ENCODE measurements at regions not wholly inside any gene's neighbourhood (a gene's known extent, or its start where the extent isn't known, plus 50 kb on each side); places are given as distances from the start of the nearest gene placed in this dataset.
"Not testable (repeated sequence)": the region's sequence is repeated elsewhere in the genome, so short reads cannot be mapped to it uniquely, and the experiment has no call there.

DNA sequence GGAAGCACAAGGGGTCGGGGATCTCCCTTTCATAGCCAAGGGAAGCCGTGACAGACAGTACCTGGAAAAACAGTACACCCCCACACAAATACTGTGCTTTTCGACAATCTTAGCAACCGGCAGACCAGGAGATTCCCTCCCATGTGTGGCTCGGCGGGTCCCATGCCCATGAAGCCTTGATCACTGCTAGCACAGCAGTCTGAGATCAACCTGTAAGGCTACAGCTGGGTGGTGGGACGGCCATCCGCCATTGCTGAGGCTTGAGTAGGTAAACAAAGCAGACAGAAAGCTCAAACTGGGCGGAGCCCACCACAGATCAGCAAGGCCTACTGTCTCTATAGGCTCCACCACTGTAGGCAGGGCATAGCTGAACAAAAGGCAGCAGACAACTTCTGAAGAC lies 180.2 kb upstream of the SOX6 start:
- DNase-seq (ENCODE audit: low spot score): no peak

DNA sequence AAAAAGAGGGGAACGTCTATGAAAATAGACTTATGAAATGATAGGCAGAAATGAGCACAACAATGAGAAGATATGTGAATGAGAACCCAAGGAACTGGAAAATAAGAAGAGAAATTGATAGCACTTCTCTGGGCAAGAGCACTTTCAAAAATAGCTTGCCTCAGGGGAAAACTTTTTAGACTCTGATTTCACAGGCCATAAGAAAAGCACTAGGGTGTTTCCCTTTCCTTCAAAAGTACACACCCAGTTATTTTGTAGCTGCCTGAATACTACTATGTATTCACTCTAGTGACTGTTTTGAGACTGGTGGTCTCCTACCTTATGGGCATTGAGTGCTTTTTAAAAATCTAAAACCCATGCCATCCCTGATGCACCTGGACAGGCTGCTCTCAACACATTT lies 172.3 kb upstream of the SOX6 start:
- DNase-seq (ENCODE audit: low spot score): no peak

DNA sequence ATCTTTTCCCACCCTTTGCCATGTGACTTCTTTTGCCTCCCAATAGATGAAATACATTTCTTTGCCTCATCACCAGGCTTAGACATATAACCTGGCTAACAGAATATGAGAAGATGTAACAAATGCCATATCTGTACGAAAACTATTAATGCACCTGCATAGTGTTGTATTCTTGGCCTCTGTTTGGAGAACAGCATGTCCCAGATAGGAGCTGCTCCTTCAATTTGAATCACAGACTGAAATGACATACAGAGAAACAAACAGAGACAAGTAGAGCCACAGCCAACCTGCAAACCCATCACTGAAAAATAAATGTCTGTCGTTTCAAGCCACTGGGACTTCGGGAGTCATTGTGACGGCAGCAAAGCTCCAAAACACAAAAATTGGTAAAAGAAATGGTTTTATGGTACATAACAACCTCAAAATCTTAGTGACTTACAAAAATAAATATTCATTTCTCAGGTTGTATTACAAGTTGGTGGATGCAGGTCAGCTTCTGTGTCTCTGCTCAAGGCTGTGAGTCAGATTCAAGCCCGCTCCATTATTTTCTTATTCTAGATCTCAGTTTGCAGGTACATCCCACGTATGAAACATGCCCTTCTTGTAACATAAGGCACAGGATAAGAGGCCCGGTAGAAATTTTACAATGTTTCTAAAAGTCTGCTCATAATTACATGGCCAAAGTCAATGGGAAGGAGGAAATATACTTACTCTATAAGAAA lies 171.3 kb upstream of the SOX6 start:
- DNase-seq (ENCODE audit: low spot score): no peak

DNA sequence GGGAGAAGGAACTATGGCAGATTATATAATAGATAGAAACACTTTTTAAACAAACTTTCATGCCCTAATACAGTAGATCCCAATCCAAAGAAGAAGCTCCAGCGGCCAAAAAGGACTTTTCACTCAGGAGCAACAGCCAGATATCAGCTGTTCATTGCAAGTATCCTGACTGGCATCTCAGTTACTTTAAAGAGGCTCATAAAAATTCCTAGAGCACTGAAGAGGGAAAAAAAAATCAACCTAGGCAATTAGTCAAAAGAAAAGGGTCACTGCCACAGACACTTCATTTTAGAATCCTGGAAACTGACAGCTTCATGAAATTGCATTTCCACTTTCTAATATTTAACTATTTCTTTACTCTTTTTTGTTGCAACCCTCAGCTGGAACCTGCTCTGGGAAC lies 170.6 kb upstream of the SOX6 start:
- no peak for DNase-seq (ENCODE audit: low spot score)

DNA sequence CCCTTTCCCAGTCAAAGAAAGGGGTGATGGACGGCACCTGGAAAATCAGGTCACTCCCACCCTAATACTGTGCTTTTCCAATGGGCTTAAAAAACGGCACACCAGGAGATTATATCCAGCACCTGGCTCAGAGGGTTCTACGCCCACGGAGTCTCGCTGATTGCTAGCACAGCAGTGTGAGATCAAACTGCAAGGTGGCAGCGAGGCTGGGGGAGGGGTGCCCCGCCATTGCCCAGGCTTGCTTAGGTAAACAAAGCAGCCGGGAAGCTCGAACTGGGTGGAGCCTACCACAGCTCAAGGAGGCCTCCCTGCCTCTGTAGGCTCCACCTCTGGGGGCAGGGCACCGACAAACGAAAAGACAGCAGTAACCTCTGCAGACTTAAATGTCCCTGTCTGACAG lies 164.4 kb upstream of the SOX6 start:
- DNase-seq (ENCODE audit: low spot score): not testable (repeated sequence)

DNA sequence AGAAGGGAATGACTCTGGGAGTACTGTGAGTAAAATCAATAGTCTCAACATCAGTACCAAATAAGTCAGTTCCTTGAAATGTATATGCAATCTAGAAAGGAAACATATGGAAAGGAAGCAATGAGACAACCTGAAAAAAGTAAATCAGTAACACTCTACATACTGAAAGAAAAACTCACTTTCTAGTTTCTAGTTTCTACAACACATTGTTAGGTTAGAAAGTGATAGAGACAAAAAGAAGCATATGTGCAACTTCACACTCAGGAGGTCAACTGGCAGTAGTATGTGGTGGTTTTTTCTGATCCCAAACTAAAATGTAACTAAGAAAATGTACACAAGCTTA lies 156.5 kb upstream of the SOX6 start:
- DNase-seq (ENCODE audit: low spot score): no peak

DNA sequence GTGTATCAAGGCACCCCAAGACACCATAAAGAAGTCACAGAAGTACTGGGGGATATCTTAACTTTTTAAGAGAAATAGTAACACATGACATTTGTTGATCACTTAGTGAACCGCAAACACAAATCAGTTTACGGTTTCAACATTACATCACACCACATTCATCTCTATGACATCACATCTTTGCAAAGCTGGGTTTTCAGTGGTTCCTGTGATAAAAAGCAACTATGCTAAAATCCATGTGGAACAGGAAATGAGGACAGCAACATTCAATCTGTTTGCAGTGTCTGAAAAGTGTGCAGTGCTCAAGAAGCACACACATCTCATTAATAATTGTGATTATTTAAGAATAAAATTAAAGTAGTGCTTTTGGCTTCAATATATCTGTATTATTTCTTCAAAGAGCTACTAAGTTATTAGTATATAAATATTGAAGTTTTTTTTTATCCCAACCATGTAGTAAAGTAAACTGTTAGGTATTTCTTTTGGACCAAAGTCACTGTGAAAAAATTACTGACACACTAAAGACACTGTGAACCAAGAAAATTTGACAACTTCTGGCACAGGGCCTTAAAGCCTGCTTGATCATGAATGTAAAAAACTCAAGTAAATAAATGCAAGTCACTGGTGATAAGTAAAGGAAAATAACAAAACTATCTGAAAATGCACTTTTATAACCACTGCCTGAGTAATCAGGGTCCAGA lies 156.0 kb upstream of the SOX6 start:
- no peak for DNase-seq (ENCODE audit: low spot score)

DNA sequence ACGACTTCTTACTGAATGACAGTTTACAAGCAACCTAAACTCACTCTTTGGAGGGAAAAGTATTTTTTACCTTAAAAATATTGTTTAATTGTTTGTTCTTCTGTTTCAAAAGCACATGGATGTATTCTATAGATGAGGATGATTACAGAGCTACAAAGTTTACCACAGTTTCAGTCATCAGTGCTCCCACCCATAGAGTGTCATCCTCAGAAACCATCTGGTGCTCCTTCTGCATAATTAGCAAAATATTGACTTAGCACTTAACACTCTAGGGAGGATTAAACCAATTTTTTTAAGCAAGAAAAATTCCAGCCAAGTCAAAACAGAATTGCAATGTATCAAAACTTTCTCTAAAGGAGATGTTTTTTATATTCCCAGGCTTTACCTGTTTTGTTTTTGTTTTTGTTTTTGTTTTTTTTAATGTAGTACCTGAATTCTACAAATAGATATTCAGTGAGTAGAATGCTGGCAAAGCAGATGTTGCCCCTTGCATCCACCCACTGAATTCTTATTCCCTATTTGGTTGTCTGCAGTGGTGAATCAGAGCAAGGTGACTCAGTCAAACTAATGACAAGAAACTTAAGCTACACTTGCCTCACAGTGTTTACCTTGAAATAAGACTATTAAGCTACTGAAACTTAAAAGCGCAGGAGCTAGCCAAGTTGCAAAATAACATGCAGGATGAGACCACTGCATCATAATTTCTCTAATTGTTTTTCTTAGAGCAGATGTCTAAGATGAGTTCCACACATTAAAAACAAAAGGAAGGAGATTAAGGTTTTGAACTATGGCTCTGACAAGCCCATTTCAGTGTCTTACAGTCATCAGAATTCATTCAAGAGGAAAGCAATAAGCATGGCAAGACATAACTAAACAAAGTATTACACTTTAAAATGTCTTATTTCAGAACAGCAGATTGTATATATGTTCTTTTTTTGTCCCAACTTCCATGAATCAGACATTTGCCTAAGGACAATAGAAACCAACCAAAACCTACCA lies 155.1 kb upstream of the SOX6 start:
- no peak for DNase-seq (ENCODE audit: low spot score)

DNA sequence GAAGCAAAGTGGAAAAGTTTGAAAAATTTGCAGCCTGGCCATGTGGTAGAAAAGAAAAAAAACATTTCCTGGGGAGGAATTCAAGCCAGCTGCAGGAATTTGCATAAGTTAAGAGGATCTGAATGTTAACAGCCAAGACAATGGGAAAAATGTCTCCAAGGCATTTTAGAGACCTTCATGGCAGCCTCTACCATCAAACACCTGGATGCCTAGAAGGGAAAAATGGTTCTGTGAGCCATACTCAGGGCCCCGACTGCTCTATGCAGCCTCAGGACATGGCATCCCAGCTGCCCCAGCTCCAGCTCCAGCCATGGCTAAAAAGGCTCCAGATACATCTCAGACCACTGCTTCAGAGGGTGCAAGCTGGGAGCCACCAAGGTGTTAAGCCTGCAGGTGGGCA lies 149.1 kb upstream of the SOX6 start:
- no peak for DNase-seq (ENCODE audit: low spot score)

DNA sequence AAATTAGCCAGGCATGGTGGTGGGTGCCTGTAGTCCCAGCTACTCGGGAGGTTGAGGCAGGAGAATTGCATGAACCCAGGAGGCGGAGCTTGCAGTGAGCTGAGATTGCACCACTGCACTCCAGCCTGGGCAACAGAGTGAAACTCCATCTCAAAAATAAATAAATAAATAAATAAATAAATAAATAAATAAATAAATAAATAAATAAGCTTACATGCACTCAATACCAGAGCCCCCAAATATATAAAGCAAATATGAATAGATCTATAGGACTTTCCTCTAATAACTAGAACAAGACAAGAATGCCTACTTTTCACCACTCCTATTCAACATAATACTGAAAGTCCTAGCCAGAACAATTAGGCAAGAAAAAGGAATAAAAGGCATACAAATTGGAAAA lies 147.5 kb upstream of the SOX6 start:
- not testable (repeated sequence) for DNase-seq (ENCODE audit: low spot score)

DNA sequence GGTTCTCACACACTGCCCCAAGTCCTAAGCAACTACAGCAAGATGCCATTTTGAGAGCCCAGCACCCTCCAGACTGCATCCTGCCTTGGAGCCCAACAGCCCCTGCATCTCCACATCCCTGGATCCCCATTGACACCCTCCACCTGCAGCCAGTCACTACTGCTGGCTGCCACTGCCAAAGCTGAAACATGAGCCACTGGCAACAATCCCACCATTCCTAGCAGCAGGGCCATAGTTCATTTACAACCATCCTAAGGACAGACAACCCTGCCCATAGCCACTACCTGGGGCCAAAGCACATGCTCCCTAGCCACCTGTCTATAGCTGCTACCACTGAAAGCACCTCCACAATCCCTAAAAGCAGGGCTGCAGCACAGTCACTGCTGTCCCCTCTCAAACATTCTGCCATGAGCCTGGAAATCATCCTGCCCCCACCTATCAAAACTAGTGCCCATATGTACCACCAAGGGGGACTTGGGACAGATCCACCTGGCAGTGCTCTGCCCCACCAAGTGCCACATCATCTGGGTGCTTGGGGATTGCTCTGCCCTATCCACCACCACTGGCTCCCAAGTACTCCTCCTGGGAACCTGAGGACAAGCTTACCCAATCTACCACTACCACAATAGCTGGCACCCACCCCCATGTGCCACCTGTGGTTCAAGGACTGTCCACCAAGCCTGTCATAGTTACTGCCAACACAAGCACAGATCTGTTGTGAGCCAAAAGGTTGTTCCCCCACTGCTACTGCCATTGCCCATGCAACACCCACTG lies 138.8 kb upstream of the SOX6 start:
- DNase-seq (ENCODE audit: low spot score): no peak

DNA sequence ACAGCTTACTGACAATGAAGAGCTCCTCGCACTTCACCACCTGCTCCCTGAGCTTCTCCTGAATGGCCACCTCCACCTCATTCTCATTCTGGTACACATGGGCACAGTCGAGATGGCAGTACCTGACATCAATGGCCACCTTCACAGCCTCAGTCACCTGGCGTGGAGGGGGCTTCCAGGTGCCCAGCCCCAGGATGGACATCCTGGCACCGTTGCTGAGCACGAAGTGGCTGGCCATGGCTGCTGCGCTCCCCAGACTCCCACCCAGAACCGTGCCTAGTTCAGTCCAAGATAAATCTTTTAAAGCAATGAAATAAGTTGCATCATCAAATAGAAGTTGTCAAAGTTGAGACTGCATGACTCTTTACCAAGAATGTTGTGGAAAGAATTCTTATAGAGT lies 128.1 kb upstream of the SOX6 start:
- no peak for DNase-seq (ENCODE audit: low spot score)

DNA sequence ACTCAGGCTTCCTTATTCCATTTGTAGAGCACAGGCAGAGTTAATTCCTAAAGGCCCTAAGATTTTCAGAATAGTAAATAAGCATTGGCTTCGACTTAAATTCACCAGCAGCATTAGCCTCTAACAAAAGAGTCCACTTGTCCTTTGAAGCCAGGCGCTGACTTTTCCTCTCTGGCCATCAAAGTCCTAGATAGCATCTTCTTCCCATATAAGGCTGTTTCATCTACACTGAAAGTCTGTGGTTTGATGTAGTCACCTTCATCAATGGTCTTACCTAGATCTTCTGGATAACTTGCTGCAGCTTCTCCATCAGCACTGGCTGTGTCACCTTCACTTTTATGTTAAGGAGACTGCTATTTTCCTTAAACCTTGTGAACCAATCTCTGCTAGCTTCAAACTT lies 118.3 kb upstream of the SOX6 start:
- DNase-seq (ENCODE audit: low spot score): no peak

DNA sequence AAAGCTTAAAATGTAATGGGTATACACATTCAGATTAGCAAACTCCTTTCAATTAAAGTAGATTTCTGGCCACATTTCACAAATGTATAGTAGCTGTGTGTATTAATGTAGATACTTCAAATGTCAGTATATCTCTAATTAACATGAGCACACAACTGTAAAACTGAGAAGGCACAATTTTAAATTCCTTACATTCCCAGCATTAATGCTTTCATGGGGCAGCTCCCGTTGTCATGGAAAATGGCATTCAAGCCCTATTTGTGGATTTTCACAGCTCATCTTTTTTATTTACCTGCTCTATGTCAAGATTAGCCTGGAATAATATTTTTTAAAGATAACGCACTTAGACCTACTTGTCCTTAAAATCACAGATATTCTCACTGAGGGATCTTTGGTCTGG lies 113.6 kb upstream of the SOX6 start:
- no peak for DNase-seq (ENCODE audit: low spot score)

DNA sequence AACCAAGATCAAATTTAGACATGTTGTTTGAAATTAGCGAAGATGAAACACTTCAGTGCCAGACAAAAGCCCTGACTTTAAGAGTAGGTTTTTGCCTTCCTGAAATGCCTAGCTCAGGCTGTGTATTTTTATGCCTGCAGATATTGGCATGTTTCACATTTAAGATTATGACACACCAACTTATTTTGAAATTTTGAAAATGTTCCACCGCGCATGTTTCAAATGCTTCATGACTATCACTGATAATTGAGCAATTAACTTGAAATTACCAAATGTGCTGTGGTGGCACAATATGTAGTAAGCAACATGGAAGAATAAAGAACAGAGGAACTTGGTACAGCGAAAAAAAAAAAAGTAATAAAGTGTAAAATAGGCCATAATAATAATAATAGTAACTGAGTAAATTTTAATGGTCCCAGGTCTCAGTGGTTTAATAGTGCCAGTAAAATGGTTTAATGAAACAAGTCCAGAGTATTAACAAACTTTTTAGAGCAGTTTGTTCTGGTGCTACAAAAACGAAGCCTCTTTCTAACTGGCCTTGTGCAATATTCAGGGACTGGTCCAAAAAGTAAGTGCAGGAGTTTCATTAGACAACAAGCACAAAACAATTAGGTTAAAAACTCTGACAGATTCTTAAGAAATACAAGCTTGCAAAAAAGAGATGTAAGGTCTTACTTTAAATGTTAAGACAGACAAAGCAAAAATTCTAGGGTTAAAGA lies 112.5 kb upstream of the SOX6 start:
- DNase-seq (ENCODE audit: low spot score): no peak

DNA sequence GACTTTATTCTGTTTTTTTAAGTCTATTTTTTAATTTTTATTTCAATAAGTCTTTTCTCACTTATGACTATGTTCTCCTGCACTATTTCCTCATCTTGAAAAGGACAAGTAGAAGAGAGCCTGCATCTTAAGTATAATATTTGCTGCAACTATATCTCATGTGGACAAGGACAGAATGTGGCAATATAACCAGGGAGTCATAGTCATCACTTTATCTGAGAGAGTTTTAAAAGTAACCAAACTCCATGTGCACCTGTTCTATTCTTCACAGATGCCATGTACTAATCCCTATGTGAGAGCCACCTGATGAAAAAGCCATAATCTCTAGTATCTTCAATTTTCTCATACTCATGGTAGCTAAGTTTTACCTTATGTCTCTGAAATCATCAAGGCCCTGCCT lies 104.2 kb upstream of the SOX6 start:
- DNase-seq (ENCODE audit: low spot score): no peak

DNA sequence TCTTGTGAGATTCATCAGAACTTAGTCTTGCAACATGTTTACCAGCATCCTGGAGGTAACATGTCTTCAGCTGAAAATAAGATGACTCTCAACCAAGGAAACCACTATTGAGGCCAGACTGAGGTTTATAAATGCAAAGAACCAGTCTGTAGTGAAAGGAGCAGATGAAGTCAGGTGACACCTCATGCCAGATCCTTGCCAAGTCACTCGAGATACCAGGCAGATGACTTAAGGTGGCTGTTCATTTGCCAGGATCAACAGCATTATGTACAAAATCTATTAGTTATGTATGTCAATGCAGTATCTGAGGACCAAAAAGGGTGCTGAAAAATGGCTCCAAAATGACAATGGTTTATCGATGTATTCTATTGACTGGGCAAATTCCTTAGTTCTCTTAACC lies 100.0 kb upstream of the SOX6 start:
- DNase-seq (ENCODE audit: low spot score): no peak

DNA sequence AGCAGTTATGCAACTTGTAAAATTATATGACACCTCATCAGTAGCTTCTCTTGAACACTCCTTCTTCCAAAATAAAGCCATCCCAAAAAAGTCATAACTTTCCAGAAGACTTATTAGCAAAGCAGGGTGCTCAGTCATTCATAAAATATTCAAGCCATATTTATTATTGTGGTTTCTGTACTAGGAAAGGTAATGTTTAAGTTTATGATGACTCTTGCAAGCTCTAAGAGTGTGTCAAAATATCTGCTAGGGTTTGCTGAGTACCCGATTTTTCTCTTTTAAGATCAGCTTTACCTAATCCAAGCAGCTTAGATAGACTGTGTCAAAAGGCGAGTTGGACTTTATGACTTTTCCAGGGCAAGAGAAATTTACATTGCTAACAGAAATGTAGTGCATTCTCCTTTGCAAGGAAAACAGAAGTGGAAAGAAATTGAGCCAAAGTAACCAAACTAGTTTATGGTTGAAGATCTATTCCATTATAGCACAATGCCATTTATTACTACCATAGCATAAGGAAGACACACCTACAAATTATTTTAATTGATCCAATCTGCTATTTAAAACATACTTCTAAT lies 98.0 kb upstream of the SOX6 start:
- DNase-seq (ENCODE audit: low spot score): no peak

DNA sequence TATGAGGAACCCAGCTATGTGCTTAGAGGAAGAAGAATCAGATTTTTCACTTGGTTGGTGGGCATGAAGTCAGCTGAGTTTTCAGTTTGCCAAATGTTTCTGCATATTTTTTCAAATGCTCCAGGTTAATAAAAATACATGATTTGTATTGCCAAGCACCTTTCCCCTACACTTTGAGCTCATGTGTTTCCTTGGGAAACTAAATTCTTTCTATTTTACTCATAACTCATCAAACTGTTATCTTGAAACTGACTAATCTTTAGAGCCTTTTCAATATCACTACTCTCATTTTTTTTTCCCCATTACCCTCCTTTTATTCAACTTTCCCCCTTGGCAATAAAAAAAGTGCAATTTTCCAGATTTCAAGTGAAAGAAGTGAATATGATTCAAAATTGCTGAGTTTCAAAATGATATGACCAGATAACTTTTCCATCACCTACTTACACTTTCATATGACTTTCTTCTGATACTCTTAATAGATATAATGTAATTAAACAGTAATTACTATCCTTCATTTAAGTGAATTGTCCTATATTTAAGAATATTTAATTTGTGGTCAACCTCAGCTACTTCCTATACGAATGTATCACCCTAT lies 91.9 kb upstream of the SOX6 start:
- DNase-seq (ENCODE audit: low spot score): no peak

DNA sequence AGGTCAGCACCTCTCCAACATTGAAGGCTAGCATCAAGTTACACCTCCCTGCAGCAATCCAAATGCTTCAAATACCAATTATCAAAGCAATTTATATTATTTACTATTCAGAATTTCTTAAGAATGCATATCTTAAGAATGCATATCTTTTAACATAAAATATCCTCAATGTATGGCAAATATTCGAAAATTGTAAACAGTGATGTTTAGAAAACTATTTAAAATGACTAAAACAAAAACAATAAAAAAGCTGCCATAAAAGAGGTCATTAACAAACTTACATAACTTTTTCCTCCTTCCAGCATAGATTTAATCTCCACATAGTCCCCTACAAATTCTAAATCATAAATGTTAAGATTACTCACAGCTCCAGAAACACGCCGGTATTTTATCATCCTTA lies 85.1 kb upstream of the SOX6 start:
- DNase-seq (ENCODE audit: low spot score): no peak

DNA sequence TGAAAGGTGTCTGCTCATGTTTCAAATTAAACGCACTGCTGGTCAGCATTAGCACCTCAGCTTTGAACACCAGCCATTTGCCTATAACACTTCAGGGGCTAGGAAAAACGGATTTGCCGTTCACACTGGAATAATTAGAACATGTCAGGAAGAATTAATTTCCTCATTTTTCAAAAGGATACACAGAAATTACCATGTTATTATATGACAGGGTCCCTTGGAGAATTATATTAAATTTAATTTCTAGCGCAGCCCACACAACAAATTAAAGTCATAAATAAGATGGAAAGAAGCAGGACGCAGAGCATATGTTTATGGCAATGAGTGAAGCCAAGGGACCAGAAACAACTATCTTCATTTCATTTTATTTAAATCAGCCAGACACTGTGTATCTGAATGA lies 83.8 kb upstream of the SOX6 start:
- DNase-seq (ENCODE audit: low spot score): no peak

All from Ammon's horn (tissue), 1 donor.